ENCODE measurements at regions not wholly inside any gene's neighbourhood (a gene's known extent, or its start where the extent isn't known, plus 50 kb on each side); places are given as distances from the start of the nearest gene placed in this dataset.

GRCh38 chr14:71354142-71354541 is 446.9 kb downstream of the PCNX1 start:
- TF ChIP-seq CTCF (IDR thresholded peaks at IDR 0.05 in 8 of 11, conservative IDR thresholded peaks at IDR 0.05 in 3 of 11) (no peak), POLR2A (IDR thresholded peaks at IDR 0.05) (no peak)
